Endothelial cell of umbilical vein (primary cell): ENCODE measurements at regions not wholly inside any gene's neighbourhood (a gene's known extent, or its start where the extent isn't known, plus 50 kb on each side); places are given as distances from the start of the nearest gene placed in this dataset.
"Not testable (repeated sequence)": the region's sequence is repeated elsewhere in the genome, so short reads cannot be mapped to it uniquely, and the experiment has no call there.

Experiments
- BruUV-seq: library from RNA; stranded (reverse); fragments of 400-500 nt; replicated peaks from 2 replicates; lab custom pipeline; 2021; lab: Mats Ljungman, UMichigan
- CTCF ChIA-PET: fragments of 300-600, 350-600 bp; sonication (Branson Sonifier 250); formaldehyde crosslinking; loops from one replicate; lab custom pipeline; 2021; ENCODE audit warnings: antibody characterized with exemption, inconsistent platforms; lab: Charles Lee
- POLR2A ChIA-PET: fragments of 300-600, 350-600 bp; sonication (Branson Sonifier 250); formaldehyde crosslinking; loops from one replicate; lab custom pipeline; 2021; ENCODE audit warnings: antibody characterized with exemption, inconsistent platforms; lab: Charles Lee
- DNase-seq: peaks from one replicate; pipeline ENCODE4 v3.0.0-alpha.2; 2011; ENCODE audit warnings: low read depth, low spot score
- FAIRE-seq: peaks from 2 replicates; lab custom pipeline; 2011; peaks lifted over from hg19 to GRCh38; lab: Jason Lieb, UNC
- H2AFZ ChIP-seq: 2 replicates; pipeline ENCODE4 v1.6.0; 2012; ENCODE audit warnings: low read depth, low read length, control low read depth, inconsistent platforms
- H3K27ac ChIP-seq: 2 replicates; pipeline ENCODE4 v1.5.1; 2011; ENCODE audit warnings: low read depth, mild to moderate bottlenecking, control low read depth, low read length, moderate library complexity; ENCODE audit not compliant: insufficient read depth
- H3K27me3 ChIP-seq, 2 experiments: 2 replicates each; pipeline versions ENCODE4 v1.6.0 to v1.6.1; 2011; ENCODE audit warnings: low read length in 2 of 2, mixed read lengths in 1 of 2; ENCODE audit not compliant: control insufficient read depth in 2 of 2, insufficient read depth in 2 of 2
- H3K36me3 ChIP-seq, 2 experiments: 2 replicates in 1 of 2; 3 replicates in 1 of 2; pipeline ENCODE4 v1.5.1; 2011; ENCODE audit warnings: low read length in 2 of 2, mild to moderate bottlenecking in 1 of 2, moderate library complexity in 1 of 2; ENCODE audit not compliant: control insufficient read depth in 2 of 2, insufficient read depth in 2 of 2; ENCODE audit errors: extremely low read depth in 1 of 2
- H3K4me1 ChIP-seq: 3 replicates; pipeline ENCODE4 v1.5.1; 2011; ENCODE audit warnings: mild to moderate bottlenecking, low read length; ENCODE audit not compliant: control insufficient read depth, insufficient read depth; ENCODE audit errors: extremely low read depth
- H3K4me2 ChIP-seq: 2 replicates; pipeline ENCODE4 v1.6.1; 2011; ENCODE audit warnings: low read length, control low read depth, mixed read lengths; ENCODE audit not compliant: insufficient read depth
- H3K4me3 ChIP-seq, 3 experiments: fragments of 200-600 bp in 1 of 3; sonication (generic), shearing (Covaris generic) in 1 of 3; replicated peaks in 1 of 3; 2 replicates each; pipeline ENCODE4 v1.5.1; 2011 to 2016; ENCODE audit warnings: control low read depth in 3 of 3, low read length in 3 of 3, mild to moderate bottlenecking in 2 of 3, inconsistent platforms in 1 of 3, low read depth in 1 of 3, moderate library complexity in 1 of 3; ENCODE audit not compliant: insufficient read depth in 1 of 3
- H3K79me2 ChIP-seq: 2 replicates; pipeline ENCODE4 v1.6.0; 2012; ENCODE audit warnings: low read length, inconsistent platforms; ENCODE audit not compliant: control insufficient read depth, insufficient read depth
- H3K9ac ChIP-seq: replicated peaks from 2 replicates; pipeline ENCODE3; 2011; ENCODE audit warnings: low read length, control low read depth; ENCODE audit not compliant: insufficient read depth; ENCODE audit errors: extremely low read depth
- H3K9me1 ChIP-seq: replicated peaks from 3 replicates; pipeline ENCODE4 v1.6.0; 2011; ENCODE audit warnings: mild to moderate bottlenecking, low read length; ENCODE audit not compliant: control insufficient read depth, insufficient read depth; ENCODE audit errors: extremely low read depth
- H3K9me3 ChIP-seq: replicated peaks from 2 replicates; pipeline ENCODE4 v1.5.1; 2012; ENCODE audit warnings: low read length, inconsistent platforms; ENCODE audit not compliant: control insufficient read depth, insufficient read depth
- H4K20me1 ChIP-seq: replicated peaks from 2 replicates; pipeline ENCODE3; 2011; ENCODE audit warnings: mild to moderate bottlenecking, low read length; ENCODE audit not compliant: control insufficient read depth, insufficient read depth; ENCODE audit errors: extremely low read depth
- EZH2 ChIP-seq: IDR thresholded peaks from 2 replicates; pipeline ENCODE4 v1.6.1; 2012; ENCODE audit warnings: borderline replicate concordance, low read depth, mild to moderate bottlenecking, moderate library complexity, low read length, inconsistent platforms; ENCODE audit not compliant: severe bottlenecking
- FOS ChIP-seq: IDR thresholded peaks from 2 replicates; pipeline ENCODE4 v1.6.1; 2011; ENCODE audit warnings: mild to moderate bottlenecking, low read length, moderate library complexity, borderline replicate concordance; ENCODE audit not compliant: insufficient read depth
- GATA2 ChIP-seq: IDR thresholded peaks from 2 replicates; pipeline ENCODE4 v1.7.0; 2011; ENCODE audit warnings: low read depth, mild to moderate bottlenecking, moderate library complexity, mixed read lengths, low read length; ENCODE audit not compliant: insufficient read length, insufficient read depth
- JUN ChIP-seq: IDR thresholded peaks from 2 replicates; pipeline ENCODE4 v1.6.1; 2011; ENCODE audit warnings: borderline replicate concordance, low read depth; ENCODE audit not compliant: insufficient read length, insufficient read depth
- MYC ChIP-seq: IDR thresholded peaks from one replicate; pipeline ENCODE4 v1.6.1; 2011; ENCODE audit warnings: mild to moderate bottlenecking, low read depth, low read length
- POLR2A ChIP-seq: IDR thresholded peaks from 2 replicates; pipeline ENCODE4 v1.6.1; 2012; ENCODE audit warnings: low read depth, mild to moderate bottlenecking, control low read depth, low read length
- POLR2AphosphoS5 ChIP-seq: IDR thresholded peaks from 2 replicates; pipeline ENCODE4 v1.6.1; 2012; ENCODE audit warnings: low read depth, mild to moderate bottlenecking, control low read depth, low read length, moderate library complexity; ENCODE audit not compliant: insufficient read depth
- dilution Hi-C: fragments of 300-500 bp; cut with MboI; formaldehyde crosslinking; loops from one replicate; pipeline ENCODE4 v1.15.0; 2019; ENCODE audit warnings: low sequenced_read_pairs; ENCODE audit not compliant: extremely low pct_ligation_motif_present
- intact Hi-C: fragments of 100-400 bp; cut with micrococcal nuclease; formaldehyde crosslinking; loops from one replicate; pipeline ENCODE4 v1.10.0; 2022
- TF ChIP-seq, protein P1 (sequence below), 2 donors: IDR thresholded peaks; 1 replicate in 1 of 2; 2 replicates in 1 of 2; pipeline ENCODE4 v1.5.1; 2011; ENCODE audit warnings: low read length in 2 of 2, mild to moderate bottlenecking in 2 of 2, moderate library complexity in 2 of 2, control low read depth in 1 of 2, inconsistent platforms in 1 of 2, low read depth in 1 of 2; ENCODE audit not compliant: insufficient read depth in 1 of 2; ENCODE audit errors: extremely low read depth in 1 of 2
- TF ChIP-seq, protein P2 (sequence below): IDR thresholded peaks from 2 replicates; pipeline ENCODE4 v1.6.1; 2011; ENCODE audit not compliant: insufficient read depth, insufficient read length

DNA sequence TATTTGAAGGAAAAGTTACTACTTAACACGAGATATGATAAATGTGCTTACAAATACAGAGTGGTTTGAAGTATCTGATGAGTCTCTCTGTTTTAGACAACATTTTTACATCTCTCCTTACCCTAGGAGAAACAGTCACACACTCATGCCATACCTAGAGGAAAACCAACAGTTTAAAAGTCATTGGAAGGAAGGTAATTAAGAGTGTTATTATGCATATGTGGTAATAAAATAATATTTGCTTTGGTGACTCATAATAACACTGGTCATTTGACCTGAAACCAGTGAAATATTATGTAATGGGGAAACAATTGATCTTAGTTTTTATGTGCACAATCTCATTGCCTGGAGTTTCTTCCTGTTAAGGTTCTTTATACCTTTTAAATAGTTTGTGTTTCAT lies 136.9 kb upstream of the SOX21 start:
- Histone ChIP-seq H4K20me1 (no peaks in the 10 kb centered on the region), H3K9me3 (no peaks in the 10 kb centered on the region), H3K4me3 (no peak overlapping the region), H3K27me3 (peaks cover under 1 to 19% of the 10 kb centered on the region in 2 experiments), H3K36me3 (no peaks in the 10 kb centered on the region), H2AFZ (no peak overlapping the region), H3K4me2 (no peak overlapping the region), H3K79me2 (no peaks in the 10 kb centered on the region), H3K4me1 (no peaks in the 10 kb centered on the region), H3K9me1 (no peaks in the 10 kb centered on the region), H3K9ac (no peak overlapping the region), H3K27ac (no peak overlapping the region)
- dilution Hi-C loops (no loop called here), intact Hi-C loops (no loop called here)
- DNase-seq (peak; percentile 44), FAIRE-seq (no peak)
- CTCF ChIA-PET, result no interaction called here
- POLR2A ChIA-PET, result no interaction called here
- BruUV-seq, result no TSS peak
- peak; percentile 50 for TF ChIP-seq JUN
- no peak for TF ChIP-seq EZH2

DNA sequence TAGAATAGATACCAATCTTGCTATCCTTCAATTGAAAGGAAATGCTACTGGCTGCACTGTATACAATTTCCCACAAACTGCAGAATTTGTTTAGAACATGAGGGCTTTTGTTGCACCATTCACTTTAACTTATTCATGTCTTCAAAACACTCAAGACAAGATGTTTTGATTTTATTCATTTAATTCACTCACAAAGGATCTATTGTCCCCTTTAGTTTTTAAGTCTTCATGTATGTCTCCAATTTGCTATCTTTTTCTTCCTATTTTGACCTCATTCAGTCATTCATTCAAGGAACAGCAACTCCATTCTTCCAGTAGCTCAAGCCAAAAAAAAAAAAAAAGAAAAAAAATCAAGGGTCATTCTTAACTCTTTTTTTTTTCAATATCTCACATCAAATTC lies 130.6 kb upstream of the SOX21 start:
- ChIA-PET CTCF (interaction anchor here (1.0 to 1.1 kb wide), 2 partner anchors 8 to 16 kb away, joined by 3 to 4 read pairs; no protein-coding TSS in a partner anchor), POLR2A (no interaction called here)
- dilution Hi-C loops, result no loop called here

DNA sequence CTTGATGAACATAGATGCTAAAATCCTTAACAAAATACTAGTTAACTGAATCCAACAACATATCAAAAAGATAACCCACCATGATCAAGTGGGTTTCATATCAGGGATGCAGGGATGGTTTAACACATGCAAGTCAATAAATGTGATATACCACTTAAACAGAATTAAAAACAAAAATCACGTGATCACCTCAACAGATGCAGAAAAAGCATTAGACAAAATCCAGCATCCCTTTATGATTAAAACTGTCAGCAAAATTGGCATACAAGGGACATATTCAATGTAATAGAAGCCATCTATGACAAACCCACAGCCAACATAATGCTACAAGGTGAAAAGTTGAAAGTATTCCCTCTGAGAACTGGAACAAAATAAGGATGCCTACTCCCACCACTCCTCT lies 124.7 kb upstream of the SOX21 start:
- FAIRE-seq, result not testable (repeated sequence)

More for the DNA sequence above, 130.6 kb upstream of the SOX21 start:
- Histone ChIP-seq H3K27me3 (peaks cover 2 to 10% of the 10 kb centered on the region in 2 experiments), H3K4me2 (no peak overlapping the region), H3K27ac (no peak overlapping the region), H2AFZ (no peak overlapping the region), H3K4me1 (no peaks in the 10 kb centered on the region), H3K9me3 (no peaks in the 10 kb centered on the region), H3K79me2 (no peaks in the 10 kb centered on the region), H3K4me3 (no peak overlapping the region), H3K9me1 (no peaks in the 10 kb centered on the region), H4K20me1 (no peaks in the 10 kb centered on the region), H3K9ac (no peak overlapping the region), H3K36me3 (no peaks in the 10 kb centered on the region)
- no TSS peak for BruUV-seq
- DNase-seq, result no peak
- no peak for TF ChIP-seq FOS
- TF ChIP-seq POLR2A, result no peak
- no peak for TF ChIP-seq GATA2
- TF ChIP-seq, protein P1, sequence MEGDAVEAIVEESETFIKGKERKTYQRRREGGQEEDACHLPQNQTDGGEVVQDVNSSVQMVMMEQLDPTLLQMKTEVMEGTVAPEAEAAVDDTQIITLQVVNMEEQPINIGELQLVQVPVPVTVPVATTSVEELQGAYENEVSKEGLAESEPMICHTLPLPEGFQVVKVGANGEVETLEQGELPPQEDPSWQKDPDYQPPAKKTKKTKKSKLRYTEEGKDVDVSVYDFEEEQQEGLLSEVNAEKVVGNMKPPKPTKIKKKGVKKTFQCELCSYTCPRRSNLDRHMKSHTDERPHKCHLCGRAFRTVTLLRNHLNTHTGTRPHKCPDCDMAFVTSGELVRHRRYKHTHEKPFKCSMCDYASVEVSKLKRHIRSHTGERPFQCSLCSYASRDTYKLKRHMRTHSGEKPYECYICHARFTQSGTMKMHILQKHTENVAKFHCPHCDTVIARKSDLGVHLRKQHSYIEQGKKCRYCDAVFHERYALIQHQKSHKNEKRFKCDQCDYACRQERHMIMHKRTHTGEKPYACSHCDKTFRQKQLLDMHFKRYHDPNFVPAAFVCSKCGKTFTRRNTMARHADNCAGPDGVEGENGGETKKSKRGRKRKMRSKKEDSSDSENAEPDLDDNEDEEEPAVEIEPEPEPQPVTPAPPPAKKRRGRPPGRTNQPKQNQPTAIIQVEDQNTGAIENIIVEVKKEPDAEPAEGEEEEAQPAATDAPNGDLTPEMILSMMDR (IDR thresholded peaks at IDR 0.05; ENCODE audit: extremely low read depth in 1 of 2, insufficient read depth in 1 of 2, low read depth in 1 of 2, low read length in 2 of 2), result no peak
- no peak for TF ChIP-seq JUN
- TF ChIP-seq MYC, result no peak
- no peak for TF ChIP-seq EZH2
- TF ChIP-seq, protein P2, sequence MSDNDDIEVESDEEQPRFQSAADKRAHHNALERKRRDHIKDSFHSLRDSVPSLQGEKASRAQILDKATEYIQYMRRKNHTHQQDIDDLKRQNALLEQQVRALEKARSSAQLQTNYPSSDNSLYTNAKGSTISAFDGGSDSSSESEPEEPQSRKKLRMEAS, result no peak
- TF ChIP-seq POLR2AphosphoS5, result no peak
- intact Hi-C loops, result no loop called here
- no peak for FAIRE-seq

More for the DNA sequence above, 124.7 kb upstream of the SOX21 start:
- H3K27ac ChIP-seq, H3K9ac ChIP-seq, H3K27me3 ChIP-seq, H3K4me1 ChIP-seq, POLR2A ChIA-PET, H3K36me3 ChIP-seq, BruUV-seq, dilution Hi-C loops, intact Hi-C loops, H4K20me1 ChIP-seq, DNase-seq, H3K9me1 ChIP-seq, H3K79me2 ChIP-seq, H2AFZ ChIP-seq, H3K4me2 ChIP-seq, CTCF ChIA-PET, H3K4me3 ChIP-seq, H3K9me3 ChIP-seq: not testable (repeated sequence)
